Colonic mucosa (tissue), 4 donors: ENCODE measurements at regions not wholly inside any gene's neighbourhood (a gene's known extent, or its start where the extent isn't known, plus 50 kb on each side); places are given as distances from the start of the nearest gene placed in this dataset.

Experiments used
- DNase-seq: peaks from one replicate; pipeline ENCODE4 v3.0.0-alpha.2; 2020
- H3K27ac ChIP-seq: fragments of 200-600 bp; one replicate; pipeline ENCODE4 v1.8.0; 2021
- H3K27me3 ChIP-seq: fragments of 200-600 bp; one replicate; pipeline ENCODE4 v1.8.0; 2021
- H3K36me3 ChIP-seq: fragments of 200-600 bp; one replicate; pipeline ENCODE4 v1.8.0; 2021
- H3K4me1 ChIP-seq: fragments of 200-600 bp; one replicate; pipeline ENCODE4 v1.8.0; 2021; ENCODE audit warnings: mild to moderate bottlenecking
- H3K4me3 ChIP-seq: fragments of 200-600 bp; one replicate; pipeline ENCODE4 v1.8.0; 2021
- H3K9ac ChIP-seq, 2 donors: one replicate each; pipeline ENCODE4 v1.7.0; 2013; ENCODE audit warnings: control low read depth in 2 of 2, low read depth in 2 of 2, low read length in 2 of 2
- H3K9me3 ChIP-seq: fragments of 200-600 bp; one replicate; pipeline ENCODE4 v1.8.0; 2021
- intact Hi-C: fragments of 100-400 bp; cut with DNase I; formaldehyde crosslinking; loops from one replicate; pipeline ENCODE4 v1.14.1; 2022
- TF ChIP-seq, protein P1 (sequence below): fragments of 200-600 bp; IDR thresholded peaks from one replicate; pipeline ENCODE4 v1.8.0; 2022; ENCODE audit warnings: antibody characterized with exemption, mild to moderate bottlenecking
- donor health status: healthy.
- donor health status: DM: no; HTN: no; CAD: no.
- donor health status: DM: no; HTN: no; CAD: no.

DNA sequence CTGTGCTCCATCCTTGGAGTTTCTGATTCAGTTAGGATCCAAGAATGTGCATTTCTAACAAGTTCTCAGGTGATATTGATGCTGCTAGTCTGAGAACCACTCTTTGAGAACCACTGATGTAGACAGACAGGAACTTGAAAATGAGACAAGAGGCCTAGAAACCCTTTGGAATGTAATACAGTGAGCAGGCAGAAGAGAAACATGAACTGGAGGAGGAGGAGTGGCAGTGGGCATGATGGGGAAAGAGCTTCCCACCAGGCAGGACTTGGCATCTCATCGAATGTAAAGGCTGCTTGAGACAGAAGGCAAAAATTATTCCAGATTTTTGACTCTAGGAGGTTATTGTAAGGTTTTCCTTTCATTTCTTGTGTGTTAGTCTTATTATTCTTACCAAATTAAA is 295.8 kb upstream of the SGCD start:
- no peak overlapping the region for H3K27ac ChIP-seq
- H3K4me1 ChIP-seq, result no peaks in the 10 kb centered on the region
- no peaks in the 10 kb centered on the region for H3K27me3 ChIP-seq
- no peak for DNase-seq
- intact Hi-C loops, result no loop called here
- H3K36me3 ChIP-seq, result no peaks in the 10 kb centered on the region
- TF ChIP-seq, protein P1, sequence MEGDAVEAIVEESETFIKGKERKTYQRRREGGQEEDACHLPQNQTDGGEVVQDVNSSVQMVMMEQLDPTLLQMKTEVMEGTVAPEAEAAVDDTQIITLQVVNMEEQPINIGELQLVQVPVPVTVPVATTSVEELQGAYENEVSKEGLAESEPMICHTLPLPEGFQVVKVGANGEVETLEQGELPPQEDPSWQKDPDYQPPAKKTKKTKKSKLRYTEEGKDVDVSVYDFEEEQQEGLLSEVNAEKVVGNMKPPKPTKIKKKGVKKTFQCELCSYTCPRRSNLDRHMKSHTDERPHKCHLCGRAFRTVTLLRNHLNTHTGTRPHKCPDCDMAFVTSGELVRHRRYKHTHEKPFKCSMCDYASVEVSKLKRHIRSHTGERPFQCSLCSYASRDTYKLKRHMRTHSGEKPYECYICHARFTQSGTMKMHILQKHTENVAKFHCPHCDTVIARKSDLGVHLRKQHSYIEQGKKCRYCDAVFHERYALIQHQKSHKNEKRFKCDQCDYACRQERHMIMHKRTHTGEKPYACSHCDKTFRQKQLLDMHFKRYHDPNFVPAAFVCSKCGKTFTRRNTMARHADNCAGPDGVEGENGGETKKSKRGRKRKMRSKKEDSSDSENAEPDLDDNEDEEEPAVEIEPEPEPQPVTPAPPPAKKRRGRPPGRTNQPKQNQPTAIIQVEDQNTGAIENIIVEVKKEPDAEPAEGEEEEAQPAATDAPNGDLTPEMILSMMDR, result no peak
- H3K9me3 ChIP-seq, result no peaks in the 10 kb centered on the region
- H3K9ac ChIP-seq, result no peak overlapping the region
- H3K4me3 ChIP-seq, result no peak overlapping the region

DNA sequence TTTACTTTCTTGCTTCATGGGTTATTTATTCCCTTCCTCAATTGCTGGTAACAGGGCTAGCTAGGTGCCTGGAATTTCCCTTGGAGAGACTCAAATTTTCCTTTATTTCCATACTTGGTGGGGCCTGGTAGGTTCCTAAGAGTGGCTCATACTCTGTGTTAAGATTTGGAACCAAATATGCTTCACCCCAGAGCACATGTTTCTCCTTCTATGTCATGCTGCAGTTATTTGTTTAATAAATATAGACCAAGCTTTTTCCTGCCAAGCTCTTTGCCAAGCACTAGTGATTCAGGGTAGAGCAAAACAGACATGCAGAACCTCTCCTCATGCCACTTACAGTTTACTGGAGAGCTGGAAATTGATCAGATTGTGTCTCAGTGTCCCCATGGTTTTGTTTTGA is 290.3 kb upstream of the SGCD start:
- intact Hi-C loops, result no loop called here
- TF ChIP-seq, protein P1, result no peak
- no peak for DNase-seq
- H3K36me3 ChIP-seq, result no peaks in the 10 kb centered on the region
- no peak overlapping the region for H3K27ac ChIP-seq
- no peaks in the 10 kb centered on the region for H3K4me1 ChIP-seq
- no peak overlapping the region for H3K4me3 ChIP-seq
- no peaks in the 10 kb centered on the region for H3K27me3 ChIP-seq
- H3K9me3 ChIP-seq, result no peaks in the 10 kb centered on the region
- no peak overlapping the region for H3K9ac ChIP-seq

DNA sequence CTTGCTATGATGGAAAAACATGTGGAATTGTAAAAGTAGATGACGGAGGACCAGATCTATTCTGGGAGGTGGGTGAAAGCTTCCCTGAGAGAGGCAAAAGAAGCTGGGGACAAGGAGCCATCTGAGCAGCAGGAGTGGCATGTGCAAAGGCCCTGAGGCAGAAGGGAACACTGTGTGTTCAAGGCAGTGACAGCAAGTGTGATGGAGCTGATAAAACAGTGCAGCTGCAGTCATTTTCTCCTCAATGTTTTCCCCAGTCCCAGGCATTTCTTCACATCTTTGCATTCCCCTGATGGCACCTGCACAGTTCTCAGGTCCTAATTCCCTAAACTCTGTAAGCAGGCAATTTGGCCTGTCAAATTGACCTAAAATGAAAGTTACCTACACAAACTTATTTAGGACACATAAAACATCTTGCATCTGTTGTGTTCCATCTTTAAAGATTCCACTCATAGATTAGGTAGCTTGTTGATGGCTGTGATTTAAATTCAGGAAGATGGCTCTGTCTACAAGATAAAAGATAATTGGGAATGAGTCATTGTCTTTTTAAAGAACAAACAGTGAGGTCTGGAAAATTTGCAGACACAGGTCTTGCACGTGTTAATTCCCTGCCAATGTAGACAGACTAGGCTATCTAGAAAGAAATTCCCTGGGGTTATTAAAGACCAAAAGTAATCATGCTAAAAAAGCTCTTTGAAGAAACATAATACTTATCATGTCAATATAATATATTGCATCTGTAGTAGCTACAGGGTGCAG is 289.6 kb upstream of the SGCD start:
- TF ChIP-seq, protein P1, result no peak

DNA sequence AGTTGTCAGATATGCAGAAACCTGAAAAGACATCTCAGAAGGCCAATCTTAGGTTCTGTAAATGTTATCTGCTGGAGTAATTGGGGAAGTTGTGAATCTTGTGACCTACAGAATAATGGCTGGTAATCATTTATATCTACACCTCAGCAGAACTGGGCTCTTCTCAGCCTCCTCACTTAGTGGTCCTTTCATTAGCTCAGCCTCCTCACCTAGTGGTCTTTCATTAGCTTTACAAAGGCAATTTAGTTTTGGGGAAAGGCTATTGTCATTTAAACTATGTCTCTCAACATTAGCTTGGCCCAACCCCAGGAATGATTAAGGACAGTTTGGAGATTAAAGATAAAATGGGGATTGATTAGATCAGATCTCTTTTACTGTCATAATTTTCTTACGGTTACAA is 284.2 kb upstream of the SGCD start:
- H3K9ac ChIP-seq, result no peak overlapping the region
- TF ChIP-seq, protein P1, result no peak
- no peaks in the 10 kb centered on the region for H3K4me1 ChIP-seq
- no peak for DNase-seq
- intact Hi-C loops, result no loop called here
- no peak overlapping the region for H3K27ac ChIP-seq
- H3K36me3 ChIP-seq, result no peaks in the 10 kb centered on the region
- no peak overlapping the region for H3K4me3 ChIP-seq
- H3K9me3 ChIP-seq, result no peaks in the 10 kb centered on the region
- H3K27me3 ChIP-seq, result no peaks in the 10 kb centered on the region

More for the DNA sequence above, 289.6 kb upstream of the SGCD start:
- Histone ChIP-seq H3K36me3 (no peaks in the 10 kb centered on the region), H3K27ac (no peak overlapping the region), H3K27me3 (no peaks in the 10 kb centered on the region), H3K9ac (no peak overlapping the region), H3K9me3 (no peaks in the 10 kb centered on the region), H3K4me3 (no peak overlapping the region), H3K4me1 (no peaks in the 10 kb centered on the region)
- no peak for DNase-seq
- intact Hi-C loops, result no loop called here

DNA sequence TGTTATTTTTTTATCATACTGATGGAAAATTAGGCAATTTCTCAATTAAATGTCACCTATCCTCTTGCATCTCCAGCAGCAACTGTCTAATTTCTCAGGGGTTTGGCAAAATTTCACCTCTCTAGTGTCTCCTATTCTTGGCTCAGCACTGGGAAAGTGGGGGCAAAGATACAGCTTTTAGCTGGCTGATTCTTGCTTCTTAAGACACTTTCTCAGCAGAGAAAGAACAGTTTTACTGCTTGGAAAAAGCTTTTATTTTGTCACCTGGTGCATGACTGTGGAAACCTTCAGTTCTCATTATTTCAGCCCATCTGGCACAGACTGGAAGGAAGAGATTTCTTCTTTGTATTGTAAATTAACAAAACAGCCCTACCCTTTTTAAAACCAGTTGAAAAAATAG is 283.6 kb upstream of the SGCD start:
- no peak for DNase-seq
- H3K4me1 ChIP-seq, result no peaks in the 10 kb centered on the region
- no peaks in the 10 kb centered on the region for H3K27me3 ChIP-seq
- no peaks in the 10 kb centered on the region for H3K36me3 ChIP-seq
- H3K9ac ChIP-seq, result no peak overlapping the region
- intact Hi-C loops, result no loop called here
- H3K9me3 ChIP-seq, result no peaks in the 10 kb centered on the region
- TF ChIP-seq, protein P1, result no peak
- H3K4me3 ChIP-seq, result no peak overlapping the region
- no peak overlapping the region for H3K27ac ChIP-seq
